GM18520 (cell line): ENCODE measurements at regions not wholly inside any gene's neighbourhood (a gene's known extent, or its start where the extent isn't known, plus 50 kb on each side); places are given as distances from the start of the nearest gene placed in this dataset.
A peak's percentile ranks its signal among the peaks of the same experiment; 100 is the strongest.
"Not testable (repeated sequence)": the region's sequence is repeated elsewhere in the genome, so short reads cannot be mapped to it uniquely, and the experiment has no call there.

Experiments used
- ATAC-seq: cut with Tn5 transposase; IDR thresholded peaks from one replicate; pipeline ENCODE4 v1.9.1; 2021; ENCODE audit not compliant: unreplicated experiment

DNA sequence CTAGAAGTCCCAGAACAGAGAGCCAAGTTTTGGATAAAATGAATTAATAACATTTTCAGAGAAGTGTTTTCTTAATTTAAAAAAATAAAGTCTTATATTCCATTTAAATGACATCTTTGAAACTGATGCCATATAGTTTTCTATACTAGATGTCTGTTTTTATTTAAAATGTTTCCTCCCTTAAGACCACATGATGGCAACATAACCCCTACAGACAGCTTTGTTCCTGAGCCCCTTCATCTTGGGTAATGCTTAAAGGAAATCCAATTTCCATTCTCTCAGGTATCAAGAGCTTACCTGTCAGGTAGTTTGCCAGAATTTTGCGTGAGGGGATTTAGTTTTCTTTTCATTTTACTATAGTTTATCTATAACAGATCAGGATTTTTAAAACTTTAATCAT is 181.4 kb upstream of the UGT8 start:
- ATAC-seq: no peak

GRCh38 chr4:114420069-114420468 is 178.5 kb upstream of the UGT8 start:
- ATAC-seq: no peak

GRCh38 chr4:114423582-114423981 is 175.0 kb upstream of the UGT8 start:
- ATAC-seq: peak; percentile 93

DNA sequence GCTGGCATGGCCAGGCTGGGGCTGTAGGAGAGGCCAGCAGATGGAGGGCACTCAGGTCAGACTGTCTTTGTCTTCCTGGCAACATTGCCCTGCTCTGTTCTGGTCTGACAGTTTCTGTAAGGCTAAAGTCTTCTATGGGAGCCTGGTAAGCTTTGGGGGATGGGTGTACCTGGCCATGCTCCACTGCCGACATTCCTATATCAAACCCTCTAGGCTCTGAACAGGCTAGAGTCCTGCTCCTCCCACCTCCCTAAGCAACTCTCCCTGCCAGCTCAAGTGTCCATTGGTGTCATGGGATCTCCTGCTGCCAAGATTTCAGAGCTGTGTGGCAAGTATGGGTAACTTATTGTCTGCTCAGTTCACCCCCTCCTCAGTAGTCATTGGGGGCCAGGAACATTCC is 163.5 kb upstream of the UGT8 start:
- ATAC-seq: no peak

- no peak for ATAC-seq
Measured at GRCh38 chr4:114442856-114443255, 155.8 kb upstream of the UGT8 start.

DNA sequence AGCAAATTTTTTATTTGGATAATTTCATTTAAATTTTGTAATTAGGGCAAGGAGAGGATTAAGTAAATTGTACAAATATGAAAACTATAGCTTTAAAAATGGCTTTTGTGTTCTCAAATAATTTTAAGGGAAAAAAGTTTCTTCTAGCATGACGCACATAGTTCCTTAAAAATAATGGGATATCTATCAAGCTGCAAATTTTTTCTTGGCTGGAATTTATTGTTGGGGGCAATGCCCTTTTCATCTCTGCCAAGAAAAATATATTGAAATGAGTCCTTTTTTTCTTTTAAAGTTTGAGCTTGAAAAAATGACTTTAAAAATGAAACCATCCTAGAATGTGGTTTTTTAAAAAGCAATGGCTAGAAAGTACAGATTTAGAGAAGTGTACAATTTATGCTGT is 154.4 kb upstream of the UGT8 start:
- ATAC-seq: no peak

GRCh38 chr4:114447963-114448516 is 150.6 kb upstream of the UGT8 start:
- not testable (repeated sequence) for ATAC-seq

GRCh38 chr4:114458728-114459127 is 139.9 kb upstream of the UGT8 start:
- ATAC-seq: no peak

GRCh38 chr4:114464726-114465272 is 133.8 kb upstream of the UGT8 start:
- no peak for ATAC-seq

GRCh38 chr4:114465766-114466165 is 132.8 kb upstream of the UGT8 start:
- ATAC-seq: no peak

GRCh38 chr4:114466299-114466698 is 132.3 kb upstream of the UGT8 start:
- ATAC-seq: no peak

DNA sequence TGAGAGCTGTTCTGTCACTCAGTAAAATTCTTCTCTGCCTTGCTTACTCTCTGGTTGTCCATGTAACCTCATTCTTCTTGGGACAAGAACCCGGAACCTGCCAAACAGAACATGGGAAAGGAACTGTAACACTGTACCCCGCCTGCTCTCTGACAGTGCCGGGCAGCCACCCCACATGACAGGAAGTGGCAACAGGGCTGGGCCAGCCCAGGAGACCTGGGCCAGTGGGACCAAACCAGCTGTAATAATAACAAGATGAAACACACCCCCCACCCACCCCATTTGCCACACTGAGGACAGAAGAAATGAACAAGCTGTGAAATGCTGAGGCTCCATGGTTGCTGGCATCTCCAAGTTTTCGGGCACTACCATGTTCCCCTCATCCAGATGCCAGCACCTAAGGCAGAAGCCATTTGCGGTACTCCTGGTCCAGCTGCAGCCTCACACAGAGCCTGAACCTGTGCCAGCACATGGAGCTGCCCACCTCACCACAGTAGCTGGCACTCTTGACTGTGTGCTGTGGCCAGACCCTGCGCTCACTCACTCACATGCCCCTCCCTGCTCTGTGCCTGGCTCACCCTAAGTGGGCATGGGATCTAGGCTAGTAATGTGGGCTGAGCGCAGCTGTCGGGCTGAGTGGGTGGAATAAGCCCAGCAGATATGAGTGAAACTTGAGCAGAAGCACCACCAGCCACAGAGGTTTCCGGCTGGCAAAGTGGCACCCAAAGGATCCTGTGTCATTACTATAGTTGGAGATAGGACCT is 126.2 kb upstream of the UGT8 start:
- no peak for ATAC-seq

- no peak for ATAC-seq
Measured at GRCh38 chr4:114474188-114474800, 124.3 kb upstream of the UGT8 start.

GRCh38 chr4:114476310-114476709 is 122.3 kb upstream of the UGT8 start:
- no peak for ATAC-seq

DNA sequence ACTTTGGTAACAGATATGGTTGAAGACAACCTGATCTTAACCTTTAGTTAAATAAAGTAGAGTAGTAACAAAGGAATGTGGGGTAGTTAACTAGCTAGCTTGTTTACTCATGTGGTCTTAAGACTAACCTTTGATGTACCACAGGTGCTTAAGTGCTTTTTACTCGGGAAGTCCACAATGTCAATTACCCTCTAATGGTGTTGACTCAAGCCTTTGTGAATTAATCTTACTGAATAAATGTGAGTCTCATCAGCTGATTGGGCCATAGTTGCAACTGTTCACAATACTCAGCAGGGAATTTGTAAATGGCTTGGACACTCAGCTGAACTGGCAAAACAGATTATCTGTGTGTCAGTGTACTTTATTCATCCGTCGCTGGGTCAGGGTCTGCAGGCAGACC is 119.0 kb upstream of the UGT8 start:
- no peak for ATAC-seq

DNA sequence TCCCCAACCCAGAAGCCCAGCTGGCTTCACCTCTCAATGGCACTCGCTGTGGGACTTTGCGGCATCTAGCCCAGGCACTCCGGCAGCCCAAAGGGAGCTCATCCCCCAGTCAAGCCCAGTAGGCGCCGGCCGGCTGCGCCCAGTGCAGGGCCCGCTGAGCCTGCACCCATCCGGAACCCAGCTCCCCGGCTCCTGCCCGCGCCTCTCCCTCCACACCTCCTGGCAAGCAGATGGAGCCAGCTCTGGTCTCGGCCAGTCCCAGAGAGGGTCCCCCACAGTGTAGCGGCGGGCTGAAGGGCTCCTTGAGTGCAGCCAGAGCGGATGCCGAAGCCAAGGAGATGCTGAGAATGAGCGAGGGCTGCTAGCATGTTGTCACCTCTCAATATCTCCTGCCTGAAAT is 116.8 kb upstream of the UGT8 start:
- no peak for ATAC-seq

DNA sequence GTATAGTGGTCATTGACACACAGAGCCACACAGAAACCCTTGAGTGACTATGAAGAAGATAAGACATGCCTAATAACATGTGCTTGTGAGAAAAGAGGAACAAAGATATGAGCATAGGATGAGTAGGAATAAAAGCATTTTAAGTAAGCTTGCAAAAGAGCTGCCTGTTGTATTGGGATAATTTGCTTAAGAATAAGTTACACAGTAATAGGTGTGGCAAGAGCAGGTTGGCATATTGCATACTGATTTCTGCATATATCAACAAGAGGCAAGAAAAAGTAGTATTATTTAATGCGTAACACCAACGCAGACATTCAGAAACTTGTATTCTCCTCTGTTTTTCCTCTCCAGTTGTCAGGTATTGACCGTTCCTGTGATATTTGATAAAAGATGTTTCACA is 111.5 kb upstream of the UGT8 start:
- no peak for ATAC-seq

GRCh38 chr4:114488301-114488982 is 110.2 kb upstream of the UGT8 start:
- ATAC-seq: no peak

DNA sequence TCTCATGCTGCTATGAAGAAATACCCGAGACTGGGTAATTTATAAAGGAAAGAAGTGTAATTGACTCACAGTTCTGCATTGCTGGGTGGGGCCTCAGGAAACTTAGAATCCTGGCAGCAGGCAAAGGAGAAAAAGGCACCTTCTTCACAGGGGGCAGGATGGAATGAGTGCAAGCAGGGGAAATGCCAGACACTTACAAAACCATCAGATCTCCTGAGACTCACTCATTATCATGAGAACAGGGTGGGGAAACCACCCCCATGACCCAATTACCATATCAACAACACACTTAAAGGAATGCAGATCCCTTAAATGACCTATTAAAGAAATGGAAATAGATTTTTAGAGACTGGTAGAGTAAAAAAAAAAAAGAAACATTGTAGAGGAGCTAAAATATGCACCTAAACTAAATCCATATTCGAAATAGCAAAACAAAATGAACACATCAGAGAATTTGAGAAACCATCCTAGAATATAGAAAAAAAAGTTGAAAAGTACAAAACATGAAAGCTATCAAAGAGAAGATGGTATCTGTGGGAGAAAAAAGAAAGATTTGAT is 104.3 kb upstream of the UGT8 start:
- ATAC-seq: no peak

- no peak for ATAC-seq
Measured at GRCh38 chr4:114495471-114495928, 103.1 kb upstream of the UGT8 start.

DNA sequence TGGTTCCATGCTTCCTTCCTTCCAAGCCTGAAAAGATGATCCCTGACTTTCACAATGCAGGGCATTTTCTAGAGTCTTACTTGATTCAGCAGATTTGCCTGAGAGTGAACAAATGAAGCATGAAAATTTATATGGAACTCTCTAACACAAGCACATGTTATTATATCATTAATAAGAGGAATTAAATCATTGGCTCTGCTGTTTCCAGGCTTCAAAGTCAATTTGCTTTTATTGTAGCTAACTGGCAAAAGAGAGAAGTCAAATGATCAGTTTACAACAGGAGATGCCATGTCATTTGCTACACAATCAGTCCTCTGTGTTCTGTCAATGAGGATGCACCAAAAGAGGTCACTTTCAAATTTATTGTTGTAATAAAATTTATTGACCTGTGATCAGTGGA is 101.5 kb upstream of the UGT8 start:
- no peak for ATAC-seq
